NCI-H510A treated with DMSO at 0.1 percent for 48 hours (cell line): ENCODE measurements at regions not wholly inside any gene's neighbourhood (a gene's known extent, or its start where the extent isn't known, plus 50 kb on each side); places are given as distances from the start of the nearest gene placed in this dataset.

Experiments
- DNase-seq: peaks from one replicate; lab custom pipeline; 2025; lab: John Stamatoyannopoulos, UW

GRCh38 chr3:117463276-117464115 lies 753.9 kb downstream of the TUSC7 start:
- no peak for DNase-seq

DNA sequence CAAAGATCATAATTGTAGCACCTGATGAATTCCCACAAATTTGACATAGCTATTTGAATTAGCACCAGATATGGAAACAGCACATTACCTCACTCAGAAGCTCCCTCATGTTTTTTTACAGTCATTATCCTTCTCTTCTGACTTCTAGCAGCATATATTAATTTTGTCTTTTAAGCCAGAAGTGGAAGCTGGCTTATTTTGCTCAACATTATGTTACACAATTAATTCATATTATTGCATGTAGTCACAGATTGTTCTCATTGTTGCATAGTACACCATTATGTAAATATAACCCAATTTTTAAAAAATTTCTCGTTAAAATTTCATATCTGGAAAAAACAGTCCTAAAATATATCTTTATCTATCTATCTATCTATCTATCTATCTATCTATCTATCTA lies 762.3 kb downstream of the TUSC7 start:
- no peak for DNase-seq

GRCh38 chr3:117473981-117474538 lies 764.5 kb downstream of the TUSC7 start:
- DNase-seq, result no peak

GRCh38 chr3:117476572-117476971 lies 767.0 kb downstream of the TUSC7 start:
- no peak for DNase-seq

GRCh38 chr3:117477214-117477755 lies 767.7 kb downstream of the TUSC7 start:
- DNase-seq, result no peak

- DNase-seq, result no peak
Measured at GRCh38 chr3:117479095-117479494, 769.5 kb downstream of the TUSC7 start.

GRCh38 chr3:117480525-117480924 lies 770.9 kb downstream of the TUSC7 start:
- DNase-seq, result no peak

GRCh38 chr3:117480972-117481371 lies 771.4 kb downstream of the TUSC7 start:
- no peak for DNase-seq

GRCh38 chr3:117483839-117484238 lies 774.3 kb downstream of the TUSC7 start:
- no peak for DNase-seq

GRCh38 chr3:117485841-117486240 lies 776.3 kb downstream of the TUSC7 start:
- no peak for DNase-seq

GRCh38 chr3:117486719-117487716 lies 777.4 kb downstream of the TUSC7 start:
- DNase-seq, result no peak

- no peak for DNase-seq
Measured at GRCh38 chr3:117488983-117489382, 779.4 kb downstream of the TUSC7 start.

GRCh38 chr3:117489663-117490079 lies 780.1 kb downstream of the TUSC7 start:
- no peak for DNase-seq

DNA sequence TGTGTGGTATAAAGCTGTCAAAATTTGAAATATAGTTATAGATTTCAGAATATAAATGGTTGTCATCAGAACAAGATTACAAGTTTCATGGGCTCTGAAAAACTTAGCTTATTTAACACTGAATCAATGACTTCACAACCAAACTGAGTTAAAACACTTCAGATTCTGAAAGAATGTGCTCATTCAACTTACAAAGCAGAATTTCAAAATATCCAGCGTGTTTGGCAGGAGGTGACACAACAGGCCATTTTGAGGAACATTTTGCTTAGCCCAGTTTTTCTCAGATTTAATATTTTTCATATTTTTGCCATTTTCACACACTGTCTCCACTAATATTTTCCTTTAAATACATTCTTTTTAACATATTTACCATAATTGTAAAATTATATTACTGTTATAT lies 781.1 kb downstream of the TUSC7 start:
- DNase-seq, result no peak

DNA sequence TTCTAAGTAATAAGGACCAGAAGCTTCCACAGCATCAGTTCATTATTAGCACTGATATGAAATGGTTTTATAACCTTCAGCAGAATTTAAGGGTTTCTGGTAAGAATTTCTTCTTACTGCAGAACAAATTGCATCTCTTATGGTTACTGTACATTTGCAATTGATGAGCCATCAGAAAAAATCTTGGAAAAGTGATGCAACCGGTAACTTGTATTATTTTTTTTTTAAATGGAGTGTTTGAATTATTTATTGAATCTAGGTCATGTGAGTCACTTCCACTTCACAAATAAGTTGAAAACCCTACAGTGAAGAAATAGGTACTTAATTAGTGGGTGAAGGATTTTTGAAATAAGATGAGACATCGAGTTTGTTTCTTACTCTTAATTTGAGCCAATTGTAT lies 786.0 kb downstream of the TUSC7 start:
- no peak for DNase-seq

GRCh38 chr3:117499189-117499870 lies 789.8 kb downstream of the TUSC7 start:
- DNase-seq, result no peak

- no peak for DNase-seq
Measured at GRCh38 chr3:117507958-117508357, 798.4 kb downstream of the TUSC7 start.

DNA sequence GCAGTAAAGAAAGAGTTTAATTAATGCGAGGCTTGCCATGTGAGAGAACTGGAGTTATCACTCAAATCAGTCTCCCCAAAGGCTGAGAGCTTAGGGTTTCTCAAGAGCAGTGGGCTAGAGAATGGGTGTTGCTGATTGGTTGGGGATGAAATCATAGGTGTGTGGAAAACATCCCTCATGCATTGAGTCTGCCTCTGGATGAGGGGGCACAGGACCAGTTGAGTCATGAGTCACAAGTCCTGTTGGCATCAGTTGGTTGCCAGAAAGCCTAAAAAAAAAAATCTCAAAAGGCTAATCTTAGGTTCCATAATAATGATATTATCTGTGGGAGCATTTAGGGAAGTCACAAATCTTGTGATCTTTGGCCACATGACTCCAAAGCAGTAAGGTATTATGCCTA lies 800.3 kb downstream of the TUSC7 start:
- DNase-seq, result no peak

DNA sequence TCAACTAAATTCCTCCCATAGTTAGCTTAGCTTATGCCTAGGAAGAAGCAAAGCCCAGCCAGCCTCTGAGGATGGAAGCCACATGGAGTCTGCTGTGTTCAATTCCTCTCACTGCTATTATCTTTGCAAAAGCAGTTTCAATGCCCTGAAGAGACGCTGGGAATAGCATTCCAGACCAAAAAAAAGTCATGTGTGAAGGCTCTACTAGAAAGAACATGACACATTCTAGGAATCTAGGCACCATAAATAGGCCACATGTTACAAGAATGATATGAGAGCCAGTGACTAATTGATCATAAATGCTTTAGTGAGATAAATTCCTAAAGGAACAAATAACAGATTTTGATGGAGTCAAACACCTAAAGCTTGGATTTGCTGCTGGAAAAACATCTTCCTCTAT lies 800.8 kb downstream of the TUSC7 start:
- no peak for DNase-seq

- no peak for DNase-seq
Measured at GRCh38 chr3:117512975-117513374, 803.4 kb downstream of the TUSC7 start.

GRCh38 chr3:117515309-117515708 lies 805.7 kb downstream of the TUSC7 start:
- no peak for DNase-seq

- DNase-seq, result no peak
Measured at GRCh38 chr3:117518364-117518763, 808.8 kb downstream of the TUSC7 start.
